Stimulated activated CD8-positive, alpha-beta memory T cell treated with anti-CD3 and anti-CD28 coated beads, Interleukin-4, amount 100 ng/mL, for 4 hours (primary cell): ENCODE measurements at regions not wholly inside any gene's neighbourhood (a gene's known extent, or its start where the extent isn't known, plus 50 kb on each side); places are given as distances from the start of the nearest gene placed in this dataset.

Experiments
- DNase-seq, 2 donors: peaks; one replicate each; pipeline ENCODE4 v3.0.0-alpha.2; 2020; ENCODE audit warnings: low read depth in 2 of 2, low spot score in 1 of 2

- no peak for DNase-seq
These were observed 181.1 kb upstream of the ARID2 start for GRCh38 chr12:45548426-45548825.

DNA sequence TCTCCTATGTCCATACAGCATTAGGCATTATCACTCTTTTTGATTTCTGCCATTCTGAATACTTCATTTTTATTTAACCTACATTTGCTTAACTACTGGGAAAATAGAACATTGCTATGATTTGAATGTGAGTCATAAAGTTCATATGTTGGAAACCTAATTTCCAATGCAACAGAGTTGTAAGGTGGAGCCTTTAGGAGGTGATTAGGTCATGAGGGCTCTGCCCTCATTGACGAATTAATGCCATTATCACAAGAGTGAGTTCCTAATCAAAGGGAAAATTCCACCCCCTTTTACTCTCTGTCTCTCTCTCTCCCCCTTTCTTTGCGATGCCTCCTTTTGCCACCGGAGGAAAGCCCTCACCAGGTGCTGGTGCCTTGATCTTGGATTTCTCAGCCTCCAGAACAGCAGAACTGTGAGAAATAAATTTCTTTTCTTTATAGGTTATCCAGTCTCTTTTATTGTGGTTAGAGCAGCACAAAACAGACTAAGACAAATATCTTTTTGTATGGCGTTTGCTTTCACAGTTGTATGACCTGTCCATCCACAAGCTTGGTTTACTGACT, 180.1 kb upstream of the ARID2 start:
- no peak for DNase-seq

GRCh38 chr12:45553204-45553603, 176.3 kb upstream of the ARID2 start:
- no peak for DNase-seq

DNA sequence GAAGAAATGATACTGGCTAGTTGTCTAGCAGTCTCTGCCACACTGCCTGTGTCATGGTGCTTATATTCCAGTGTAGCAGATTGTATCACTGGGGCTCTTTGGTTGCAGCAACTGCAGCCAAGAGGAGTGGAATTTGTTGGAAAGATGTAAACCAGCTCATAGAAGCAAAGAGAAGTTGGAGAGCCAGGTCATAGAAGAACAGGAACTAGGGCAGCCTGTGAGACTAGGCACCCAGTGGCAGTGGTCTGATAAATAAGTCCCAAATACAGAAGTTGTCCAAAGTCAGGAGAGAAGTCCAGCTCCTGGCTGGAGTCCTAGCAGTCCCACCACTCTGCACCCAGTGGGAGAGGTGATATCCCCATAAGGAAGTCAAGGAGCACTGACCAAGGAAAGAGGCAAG, 172.5 kb upstream of the ARID2 start:
- no peak for DNase-seq

- no peak for DNase-seq
These were observed 171.2 kb upstream of the ARID2 start for GRCh38 chr12:45558353-45558752.

- DNase-seq: no peak
These were observed 170.0 kb upstream of the ARID2 start for GRCh38 chr12:45559537-45559936.

DNA sequence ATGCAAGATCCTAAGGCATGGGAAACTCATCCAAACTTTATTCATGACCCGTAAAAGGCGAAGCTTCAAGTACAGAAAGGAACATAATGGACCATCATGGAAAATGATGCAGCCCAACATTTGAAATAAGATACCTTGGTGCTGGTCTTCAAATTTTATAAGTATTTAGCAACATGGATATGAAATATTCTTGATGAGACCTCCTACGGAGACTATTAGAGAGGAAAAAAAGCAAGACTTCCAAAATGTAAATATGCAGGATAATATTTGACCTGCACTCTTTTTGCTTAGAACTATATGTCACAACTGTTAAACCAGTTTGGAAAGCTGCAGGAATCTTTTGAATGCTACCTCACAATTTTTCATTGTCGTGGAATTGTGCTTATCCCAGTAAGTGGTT, 168.8 kb upstream of the ARID2 start:
- no peak for DNase-seq

GRCh38 chr12:45561488-45561887, 168.0 kb upstream of the ARID2 start:
- no peak for DNase-seq

GRCh38 chr12:45565590-45565989, 163.9 kb upstream of the ARID2 start:
- no peak for DNase-seq

DNA sequence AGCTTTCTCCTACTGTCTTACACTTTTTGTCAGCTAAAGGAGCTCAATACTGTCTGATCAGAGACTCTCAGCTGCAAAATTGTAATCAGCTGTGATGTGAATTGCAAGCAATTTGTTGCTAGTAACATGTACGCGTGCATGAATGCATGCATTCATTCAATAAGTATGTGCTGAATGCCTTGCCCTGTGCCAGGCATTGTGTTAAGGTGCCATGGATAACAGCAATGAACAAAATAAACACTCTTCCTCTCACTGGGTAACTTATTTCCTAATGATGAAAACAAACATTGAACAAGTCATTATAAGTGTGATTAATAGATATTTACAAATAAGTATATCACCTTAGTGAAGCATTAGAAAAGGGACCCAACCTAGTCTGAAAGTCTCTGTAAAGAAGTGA, 163.2 kb upstream of the ARID2 start:
- no peak for DNase-seq

DNA sequence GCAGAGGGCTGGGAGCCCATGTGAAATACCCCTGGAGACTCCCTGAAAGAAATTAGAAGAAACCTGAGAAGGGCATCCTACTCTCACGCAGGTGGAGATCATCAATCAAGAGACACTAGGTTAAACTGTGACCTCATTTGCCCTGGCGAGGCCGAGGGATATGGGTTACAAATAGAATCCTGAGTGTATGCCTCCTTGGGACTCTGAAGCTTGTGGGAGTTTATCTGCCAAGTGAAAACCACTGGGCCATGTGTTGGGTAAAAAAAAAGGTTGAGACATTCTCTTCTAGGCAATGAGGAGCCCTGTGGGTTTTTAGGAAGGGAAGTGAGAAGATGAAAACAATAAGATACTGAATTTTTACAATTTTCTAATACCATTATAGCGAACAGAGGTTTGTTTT, 160.7 kb upstream of the ARID2 start:
- DNase-seq: no peak

DNA sequence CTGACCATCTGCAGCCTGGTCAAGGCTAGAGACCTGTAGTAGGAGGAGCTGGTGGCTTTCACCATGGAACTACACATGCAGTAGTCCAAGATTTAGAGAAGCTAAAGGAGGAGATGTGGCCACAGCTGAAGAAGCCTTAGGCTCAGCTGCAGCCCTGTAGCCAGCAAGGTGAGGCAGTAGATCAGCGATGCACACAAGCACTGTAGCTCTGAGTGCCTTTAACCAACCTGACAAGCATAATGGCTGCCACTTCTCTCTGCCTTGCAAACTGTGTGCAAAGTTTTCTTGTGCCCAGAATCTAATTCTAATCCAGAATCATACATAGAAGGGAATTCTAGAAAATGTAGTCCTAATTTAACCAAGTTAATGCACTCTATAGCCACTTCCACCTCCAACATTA, 159.0 kb upstream of the ARID2 start:
- no peak for DNase-seq

DNA sequence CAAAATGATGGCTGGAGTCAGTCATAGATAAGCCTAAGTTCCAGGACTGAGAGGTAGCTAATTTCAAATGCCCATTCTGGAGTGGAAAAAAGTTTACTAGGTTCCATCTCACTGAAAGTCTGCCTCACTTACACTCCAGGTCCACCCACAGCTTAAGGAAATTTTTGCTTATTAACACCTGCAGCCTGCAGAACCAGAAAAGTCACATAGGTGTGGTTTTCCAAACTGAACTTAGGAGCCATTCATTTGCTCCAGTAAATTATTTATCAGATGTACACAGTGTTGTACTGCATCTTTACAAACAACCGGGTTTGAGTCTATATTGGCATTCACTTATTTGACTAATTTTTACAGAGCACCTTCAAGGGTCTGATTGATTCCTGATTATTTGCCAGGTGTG, 157.4 kb upstream of the ARID2 start:
- DNase-seq: no peak

- no peak for DNase-seq
These were observed 154.1 kb upstream of the ARID2 start for GRCh38 chr12:45575417-45575816.

DNA sequence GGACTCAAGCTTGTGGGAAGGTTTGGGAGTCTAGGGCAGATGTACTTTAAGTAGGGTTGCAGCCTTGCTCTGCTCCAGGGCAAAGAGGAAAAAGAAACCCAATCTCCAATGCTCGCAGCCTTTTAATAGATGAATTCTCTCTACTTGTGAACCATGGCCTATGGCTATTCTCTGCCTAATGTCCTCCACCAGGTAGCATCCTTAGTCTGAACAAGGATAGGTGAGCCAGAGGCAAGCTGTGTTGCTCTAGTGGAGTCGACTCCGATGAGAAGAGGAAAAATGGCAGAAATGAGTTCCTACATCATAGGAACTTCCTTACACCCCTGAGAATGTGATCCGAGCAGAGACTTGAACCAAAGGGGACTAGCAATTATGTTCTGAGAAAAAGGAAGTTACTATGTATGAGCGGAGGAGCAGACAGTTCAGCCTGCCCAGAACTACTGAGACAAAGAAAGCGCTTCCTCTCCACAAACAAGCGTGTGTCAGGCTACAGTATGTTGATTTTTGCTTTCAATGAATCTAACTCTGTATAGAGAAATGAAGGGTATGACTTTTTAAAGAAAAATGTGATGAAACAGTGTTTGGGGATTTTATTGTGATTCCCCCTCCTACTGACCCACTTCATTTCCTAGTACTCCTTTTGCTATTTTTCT, 153.6 kb upstream of the ARID2 start:
- no peak for DNase-seq

DNA sequence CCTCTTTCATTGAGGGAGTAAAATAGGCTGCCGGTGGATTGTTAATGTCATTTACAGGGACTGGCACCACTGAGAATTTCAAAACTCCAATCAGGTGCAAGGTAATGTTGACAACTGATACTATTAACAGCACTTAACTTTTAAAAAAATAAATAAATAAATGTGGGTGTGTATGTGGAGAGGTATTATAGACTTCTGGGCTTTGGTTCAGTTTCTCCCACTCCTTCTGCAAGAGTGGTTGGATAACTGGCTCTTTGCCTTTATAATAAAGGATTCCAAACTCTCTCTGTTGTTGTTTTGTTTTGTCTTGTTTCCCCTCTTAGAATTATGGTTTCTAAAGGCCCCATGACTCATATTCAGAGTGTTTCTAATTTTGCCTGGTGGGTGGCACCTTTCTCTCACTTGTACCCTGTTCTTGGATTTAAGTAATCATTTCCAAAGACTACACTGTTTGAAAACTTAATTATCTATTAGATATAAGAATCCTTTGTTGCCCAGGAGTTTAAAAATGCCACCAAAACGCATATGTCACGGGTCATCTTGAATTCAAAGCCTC, 151.6 kb upstream of the ARID2 start:
- DNase-seq: no peak

- DNase-seq: no peak
These were observed 149.0 kb upstream of the ARID2 start for GRCh38 chr12:45580356-45580969.

GRCh38 chr12:45581112-45581511, 148.4 kb upstream of the ARID2 start:
- no peak for DNase-seq

DNA sequence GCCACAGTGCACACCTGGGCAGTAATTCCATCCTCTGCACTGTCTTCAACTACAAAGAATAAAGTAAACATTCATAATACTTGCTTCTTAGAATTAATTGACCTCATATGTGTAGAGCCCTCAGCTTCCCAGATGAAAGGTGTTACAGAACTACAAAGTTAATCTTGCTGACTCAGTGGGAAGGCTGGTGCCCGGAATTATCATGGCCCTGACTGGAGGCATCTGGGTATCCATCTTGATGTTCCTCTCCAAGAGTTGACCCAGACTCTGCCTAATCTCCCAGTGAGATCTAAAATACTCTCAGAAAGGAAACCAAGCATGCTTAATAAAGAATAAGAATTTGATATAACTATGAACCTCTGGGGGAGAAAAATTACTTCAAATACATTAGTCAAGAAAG, 147.0 kb upstream of the ARID2 start:
- no peak for DNase-seq

DNA sequence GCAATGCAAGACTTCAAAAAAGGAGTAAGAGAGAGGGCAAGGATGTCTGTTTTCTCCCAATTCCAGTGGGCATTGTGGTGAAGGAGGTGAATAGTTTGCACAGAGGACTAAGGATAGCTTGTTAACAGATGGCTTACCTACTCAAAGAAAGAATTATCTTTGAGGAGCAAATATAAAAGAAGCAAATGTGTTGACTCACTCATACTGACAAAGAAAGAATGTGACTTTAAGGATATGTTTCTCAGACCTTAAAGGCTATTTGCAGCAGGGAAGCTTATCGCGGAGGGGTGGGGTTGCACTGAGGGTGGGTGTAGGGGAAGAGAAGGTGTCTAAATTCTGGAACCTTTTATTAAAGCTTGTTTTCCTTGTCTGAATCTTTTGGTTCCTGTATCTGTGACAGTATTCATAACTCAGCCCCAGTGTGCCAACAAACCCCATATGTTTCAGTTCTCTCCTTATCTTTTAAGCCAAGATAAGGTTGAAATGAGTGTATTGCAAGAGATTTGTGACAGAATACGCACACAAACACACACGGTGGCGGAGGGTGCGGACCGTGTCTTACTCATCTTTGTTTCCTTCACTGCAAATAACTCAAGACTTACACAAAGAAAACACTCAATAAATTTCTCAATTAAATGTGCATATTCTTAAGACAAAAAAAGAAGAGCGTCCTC, 146.4 kb upstream of the ARID2 start:
- no peak for DNase-seq

GRCh38 chr12:45584336-45584735, 145.2 kb upstream of the ARID2 start:
- no peak for DNase-seq
